ENCODE measurements at regions not wholly inside any gene's neighbourhood (a gene's known extent, or its start where the extent isn't known, plus 50 kb on each side); places are given as distances from the start of the nearest gene placed in this dataset.

GRCh38 chr2:64826703-64827102, 162.5 kb upstream of the SLC1A4 start:
- Histone ChIP-seq H3K9me1 (replicated peaks; ENCODE audit: control insufficient read depth, extremely low read depth, insufficient read depth, low read length) (no peaks in the 10 kb centered on the region), H3K9me3 (replicated peaks; ENCODE audit: control insufficient read depth, insufficient read depth, low read length) (no peaks in the 10 kb centered on the region), H4K20me1 (replicated peaks; ENCODE audit: control insufficient read depth, extremely low read depth, insufficient read depth, low read length) (no peaks in the 10 kb centered on the region), H3K4me2 (ENCODE audit: insufficient read depth, low read length) (no peak overlapping the region), H3K79me2 (ENCODE audit: control insufficient read depth, insufficient read depth, low read length) (no peaks in the 10 kb centered on the region), H3K4me3 (replicated peaks in 1 of 3; ENCODE audit: insufficient read depth in 1 of 3, low read depth in 1 of 3, low read length in 3 of 3) (no peak overlapping the region), H3K27me3 (ENCODE audit: control insufficient read depth in 2 of 2, insufficient read depth in 2 of 2, low read length in 2 of 2) (no peaks in the 10 kb centered on the region), H3K27ac (ENCODE audit: insufficient read depth, low read depth, low read length) (no peak overlapping the region), H3K36me3 (ENCODE audit: control insufficient read depth in 2 of 2, extremely low read depth in 1 of 2, insufficient read depth in 2 of 2, low read length in 2 of 2) (no peaks in the 10 kb centered on the region), H3K9ac (replicated peaks; ENCODE audit: extremely low read depth, insufficient read depth, low read length) (no peak overlapping the region), H3K4me1 (ENCODE audit: control insufficient read depth, extremely low read depth, insufficient read depth, low read length) (peaks cover 25% of the 10 kb centered on the region), H2AFZ (ENCODE audit: low read depth, low read length) (no peak overlapping the region)
- intact Hi-C loops (cut with micrococcal nuclease), result no loop called here
- TF ChIP-seq JUN (IDR thresholded peaks at IDR 0.05; ENCODE audit: borderline replicate concordance, insufficient read depth, insufficient read length, low read depth) (no peak), POLR2A (IDR thresholded peaks at IDR 0.05; ENCODE audit: low read depth, low read length) (no peak), FOS (IDR thresholded peaks at IDR 0.05; ENCODE audit: borderline replicate concordance, insufficient read depth, low read length) (no peak), POLR2AphosphoS5 (IDR thresholded peaks at IDR 0.05; ENCODE audit: insufficient read depth, low read depth, low read length) (no peak), EZH2 (IDR thresholded peaks at IDR 0.05; ENCODE audit: borderline replicate concordance, low read depth, low read length, severe bottlenecking) (no peak), MYC (IDR thresholded peaks at IDR 0.05; ENCODE audit: low read depth, low read length) (no peak), GATA2 (IDR thresholded peaks at IDR 0.05; ENCODE audit: insufficient read depth, insufficient read length, low read depth, low read length) (no peak), MAX (IDR thresholded peaks at IDR 0.05; ENCODE audit: insufficient read depth, insufficient read length) (no peak), CTCF (IDR thresholded peaks at IDR 0.05; ENCODE audit: extremely low read depth in 1 of 2, insufficient read depth in 1 of 2, low read depth in 1 of 2, low read length in 2 of 2) (no peak)
- dilution Hi-C loops (cut with MboI; ENCODE audit: extremely low pct_ligation_motif_present, low sequenced_read_pairs), result no loop called here
- FAIRE-seq, result no peak
- ChIA-PET POLR2A (interaction anchor here (1.5 kb wide), 1 partner anchor 33 kb away, joined by 3 read pairs; no protein-coding TSS in a partner anchor), CTCF (interaction anchor here (0.8 to 5.6 kb wide), 4 partner anchors 18 to 180 kb away, joined by 3 to 61 read pairs (median 6); no protein-coding TSS in a partner anchor)
- DNase-seq (ENCODE audit: low read depth, low spot score), result no peak
- BruUV-seq (replicated peaks), result no TSS peak

Measured in endothelial cell of umbilical vein (primary cell).